K562 (cell line): ENCODE measurements at regions not wholly inside any gene's neighbourhood (a gene's known extent, or its start where the extent isn't known, plus 50 kb on each side); places are given as distances from the start of the nearest gene placed in this dataset.

Experiments
- BHLHE40 ChIP-seq: IDR thresholded peaks from 2 replicates; pipeline ENCODE4 v1.6.1; 2011; ENCODE audit warnings: low read length, improper control_type of control experiment
- CHD2 ChIP-seq: IDR thresholded peaks from 2 replicates; pipeline ENCODE4 v1.6.1; 2011; ENCODE audit warnings: low read depth, low read length
- EZH2 ChIP-seq: IDR thresholded peaks from 2 replicates; pipeline ENCODE4 v1.6.1; 2012; ENCODE audit warnings: low read depth, mild to moderate bottlenecking, inconsistent platforms, low read length, borderline replicate concordance
- HDGF ChIP-seq: fragments of 450-650 bp; IDR thresholded peaks from 2 replicates; pipeline ENCODE4 v1.6.1; 2016
- MTA3 ChIP-seq: fragments of 450-650 bp; formaldehyde crosslinking; IDR thresholded peaks from 2 replicates; pipeline ENCODE4 v1.6.1; 2017; ENCODE audit warnings: mild to moderate bottlenecking, borderline replicate concordance
- NR4A1 ChIP-seq, 2 experiments: fragments of 250-450 bp in 1 of 2; fragments of 450-650 bp in 1 of 2; sonication (Bioruptor Pico) in 1 of 2; IDR thresholded peaks; 2 replicates each; pipeline versions ENCODE4 v1.4.0 to v1.6.1; 2016 to 2020; ENCODE audit warnings: mild to moderate bottlenecking in 2 of 2, missing compliant biosample characterization in 1 of 2, missing genetic modification characterization in 1 of 2, moderate library complexity in 1 of 2
- POLR2A ChIP-seq: fragments of 450-650 bp; conservative IDR thresholded peaks from 2 replicates; pipeline ENCODE4 v1.6.1; 2016
- RBM15 ChIP-seq: fragments of 200-400 bp; formaldehyde crosslinking; IDR thresholded peaks from 2 replicates; pipeline ENCODE4 v1.6.1; 2018; ENCODE audit warnings: mild to moderate bottlenecking, low read length, moderate library complexity; ENCODE audit not compliant: insufficient read depth
- SP1 ChIP-seq: sonication (generic); formaldehyde crosslinking; IDR thresholded peaks from 2 replicates; pipeline ENCODE4 v1.8.1; 2022; ENCODE audit warnings: mild to moderate bottlenecking, missing genetic modification reagents
- SRF ChIP-seq, 2 experiments: fragments of 250-450, 450-650 bp in 1 of 2; sonication (Bioruptor Pico) in 1 of 2; sonication (generic) in 1 of 2; formaldehyde crosslinking; IDR thresholded peaks; 2 replicates each; pipeline versions ENCODE4 v1.5.0 to v1.5.1; 2020 to 2022; ENCODE audit warnings: mild to moderate bottlenecking in 1 of 2, missing genetic modification reagents in 1 of 2
- TGIF2 ChIP-seq: sonication (generic); formaldehyde crosslinking; IDR thresholded peaks from 2 replicates; pipeline ENCODE4 v1.8.1; 2022; ENCODE audit warnings: mild to moderate bottlenecking, missing genetic modification reagents, moderate library complexity
- ZNF311 ChIP-seq: fragments of 250-450 bp; sonication (Bioruptor Pico); IDR thresholded peaks from 2 replicates; pipeline ENCODE4 v1.4.0; 2020; ENCODE audit warnings: mild to moderate bottlenecking, moderate library complexity
- TF ChIP-seq, protein P1 (sequence below), 2 experiments: IDR thresholded peaks; 2 replicates each; pipeline ENCODE4 v1.6.1; 2012; ENCODE audit warnings: improper control_type of control experiment in 2 of 2, low read depth in 2 of 2, low read length in 2 of 2, borderline replicate concordance in 1 of 2

DNA sequence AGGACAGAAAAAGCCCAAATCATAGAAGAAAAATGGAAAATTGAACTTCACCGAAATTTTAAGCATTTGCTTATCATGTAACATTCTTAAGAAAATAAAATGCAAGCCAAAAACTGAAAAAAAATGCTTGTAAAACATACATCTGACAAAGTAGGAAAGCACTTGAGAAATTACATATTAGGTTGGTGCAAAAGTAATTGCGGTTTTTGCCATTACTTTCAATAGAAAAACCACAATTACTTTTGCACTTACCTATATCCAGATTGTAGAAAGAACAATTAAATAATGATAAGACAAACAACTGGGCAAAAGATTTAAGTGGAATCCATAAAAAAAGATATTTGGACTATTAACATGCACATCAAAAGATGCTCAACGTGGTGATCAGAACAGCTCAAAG, 146.2 kb downstream of the TBXT start:
- TF ChIP-seq CHD2 (no peak), RBM15 (no peak), ZNF311 (CRISPR knock-in tag) (no peak), HDGF (no peak), EZH2 (no peak), NR4A1 (CRISPR knock-in tag; IDR thresholded peaks at IDR 0.05) (no peak), NR4A1 (tag; IDR thresholded peaks at IDR 0.05) (no peak), TGIF2 (no peak), BHLHE40 (no peak), SRF (CRISPR knock-in tag; IDR thresholded peaks at IDR 0.05) (no peak), MTA3 (no peak), SP1 (CRISPR knock-in tag) (no peak), POLR2A (no peak)
- TF ChIP-seq, protein P1, sequence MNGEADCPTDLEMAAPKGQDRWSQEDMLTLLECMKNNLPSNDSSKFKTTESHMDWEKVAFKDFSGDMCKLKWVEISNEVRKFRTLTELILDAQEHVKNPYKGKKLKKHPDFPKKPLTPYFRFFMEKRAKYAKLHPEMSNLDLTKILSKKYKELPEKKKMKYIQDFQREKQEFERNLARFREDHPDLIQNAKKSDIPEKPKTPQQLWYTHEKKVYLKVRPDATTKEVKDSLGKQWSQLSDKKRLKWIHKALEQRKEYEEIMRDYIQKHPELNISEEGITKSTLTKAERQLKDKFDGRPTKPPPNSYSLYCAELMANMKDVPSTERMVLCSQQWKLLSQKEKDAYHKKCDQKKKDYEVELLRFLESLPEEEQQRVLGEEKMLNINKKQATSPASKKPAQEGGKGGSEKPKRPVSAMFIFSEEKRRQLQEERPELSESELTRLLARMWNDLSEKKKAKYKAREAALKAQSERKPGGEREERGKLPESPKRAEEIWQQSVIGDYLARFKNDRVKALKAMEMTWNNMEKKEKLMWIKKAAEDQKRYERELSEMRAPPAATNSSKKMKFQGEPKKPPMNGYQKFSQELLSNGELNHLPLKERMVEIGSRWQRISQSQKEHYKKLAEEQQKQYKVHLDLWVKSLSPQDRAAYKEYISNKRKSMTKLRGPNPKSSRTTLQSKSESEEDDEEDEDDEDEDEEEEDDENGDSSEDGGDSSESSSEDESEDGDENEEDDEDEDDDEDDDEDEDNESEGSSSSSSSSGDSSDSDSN (IDR thresholded peaks at IDR 0.05; ENCODE audit: borderline replicate concordance in 1 of 2, low read depth in 2 of 2, low read length in 2 of 2): no peak
